Suppressor macrophage treated with lipopolysaccharide for 1 hour (primary cell): ENCODE measurements at regions not wholly inside any gene's neighbourhood (a gene's known extent, or its start where the extent isn't known, plus 50 kb on each side); places are given as distances from the start of the nearest gene placed in this dataset.
A peak's percentile ranks its signal among the peaks of the same experiment; 100 is the strongest.

ENCODE experiments used
- DNase-seq, 3 donors: peaks; one replicate each; pipeline ENCODE4 v3.0.0-alpha.2; 2020 to 2022

GRCh38 chr14:47785058-47785457 lies 109.7 kb upstream of the MDGA2 start:
- no peak for DNase-seq

- no peak for DNase-seq
Observed at GRCh38 chr14:47778631-47779030, 103.2 kb upstream of the MDGA2 start.

GRCh38 chr14:47772652-47773051 lies 97.2 kb upstream of the MDGA2 start:
- no peak for DNase-seq

- DNase-seq: no peak
Observed at GRCh38 chr14:47763188-47763854, 87.9 kb upstream of the MDGA2 start.

GRCh38 chr14:47746986-47747385 lies 71.6 kb upstream of the MDGA2 start:
- peak; percentile 33 to 78 (median 64) for DNase-seq

GRCh38 chr14:47744155-47744554 lies 68.8 kb upstream of the MDGA2 start:
- DNase-seq: peak; percentile 15 to 34 (median 31)

GRCh38 chr14:47739541-47739940 lies 64.1 kb upstream of the MDGA2 start:
- DNase-seq: no peak

GRCh38 chr14:47730296-47730695 lies 54.9 kb upstream of the MDGA2 start:
- no peak for DNase-seq
